HFF-Myc (cell line): ENCODE measurements at regions not wholly inside any gene's neighbourhood (a gene's known extent, or its start where the extent isn't known, plus 50 kb on each side); places are given as distances from the start of the nearest gene placed in this dataset.

Experiments
- DNase-seq: peaks from one replicate; pipeline ENCODE4 v3.0.0-alpha.2; 2011; ENCODE audit warnings: low read depth; ENCODE audit errors: extremely low read depth
- H3K4me3 ChIP-seq: replicated peaks from 2 replicates; pipeline ENCODE4 v1.5.1; 2011; ENCODE audit warnings: low read depth, mild to moderate bottlenecking, control low read depth, low read length
- CTCF ChIP-seq: IDR thresholded peaks from 2 replicates; pipeline ENCODE4 v1.5.1; 2012; ENCODE audit warnings: mild to moderate bottlenecking, low read depth, low read length, control low read depth; ENCODE audit errors: missing control alignments

- peak; percentile 81 for DNase-seq
- no peak overlapping the region for H3K4me3 ChIP-seq
- TF ChIP-seq CTCF: no peak
Observed at GRCh38 chr14:54138354-54139038, 181.9 kb upstream of the BMP4 start.

DNA sequence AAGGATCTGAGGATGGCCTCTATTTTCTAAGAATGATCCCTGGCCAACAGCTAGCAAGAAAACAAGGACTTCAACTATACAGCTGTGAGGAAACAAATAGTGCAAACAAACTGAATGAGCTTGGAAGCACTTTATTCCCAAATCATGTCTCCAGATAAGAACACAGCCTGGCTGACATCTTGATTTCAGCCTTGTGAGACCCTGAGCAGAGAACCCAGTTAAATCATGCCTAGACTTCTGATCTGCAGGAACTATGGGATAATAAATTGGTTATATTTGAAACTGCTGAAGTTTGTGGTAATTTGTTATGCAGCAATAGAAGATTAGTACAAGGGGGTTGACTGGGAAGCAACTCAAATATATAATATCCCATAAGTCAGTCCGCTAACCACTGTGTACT, 183.9 kb upstream of the BMP4 start:
- H3K4me3 ChIP-seq: no peak overlapping the region
- no peak for DNase-seq
- no peak for TF ChIP-seq CTCF

DNA sequence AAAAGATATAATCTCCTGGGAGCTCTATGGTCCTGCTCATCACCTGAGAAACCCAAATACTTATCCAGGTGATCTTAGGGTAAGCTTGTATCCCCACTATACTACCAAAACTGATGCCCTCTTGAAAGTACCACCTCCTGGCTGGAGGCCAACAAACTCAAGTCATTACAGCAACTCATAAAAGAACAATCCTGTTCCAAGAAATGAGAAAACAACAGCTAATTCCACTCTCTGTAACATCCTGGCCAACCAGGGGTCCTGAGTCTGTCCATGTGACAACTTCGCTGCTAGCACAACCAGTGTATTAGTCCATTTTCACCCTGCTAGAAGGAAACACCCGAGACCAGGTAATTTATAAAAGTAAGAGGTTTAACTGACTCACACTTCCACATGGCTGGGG, 190.0 kb upstream of the BMP4 start:
- no peak for TF ChIP-seq CTCF
- no peak for DNase-seq
- H3K4me3 ChIP-seq: no peak overlapping the region

- no peak for TF ChIP-seq CTCF
- DNase-seq: no peak
- no peak overlapping the region for H3K4me3 ChIP-seq
Observed at GRCh38 chr14:54147282-54147681, 190.7 kb upstream of the BMP4 start.

GRCh38 chr14:54147758-54148157, 191.1 kb upstream of the BMP4 start:
- no peak overlapping the region for H3K4me3 ChIP-seq
- DNase-seq: no peak
- no peak for TF ChIP-seq CTCF

DNA sequence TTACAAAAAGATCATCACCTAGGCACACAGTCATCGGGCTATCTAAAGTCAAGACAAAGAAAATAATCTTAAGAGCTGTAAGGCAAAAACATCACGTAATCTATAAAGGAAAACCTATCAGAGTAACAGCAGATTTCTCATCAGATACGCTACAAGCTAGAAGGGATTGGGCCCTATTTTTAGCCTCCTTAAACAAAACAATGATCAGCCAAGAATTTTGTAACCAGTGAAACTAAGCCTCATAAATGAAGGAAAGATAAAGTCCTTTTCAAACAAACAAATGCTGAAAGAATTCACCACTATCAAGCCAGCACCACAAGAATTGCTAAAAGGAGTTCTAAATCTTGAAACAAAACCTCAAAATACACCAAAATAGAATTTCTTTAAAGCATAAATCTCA, 191.6 kb upstream of the BMP4 start:
- no peak for DNase-seq
- no peak for TF ChIP-seq CTCF
- H3K4me3 ChIP-seq: no peak overlapping the region

- DNase-seq: no peak
- TF ChIP-seq CTCF: no peak
- no peak overlapping the region for H3K4me3 ChIP-seq
Observed at GRCh38 chr14:54152351-54152750, 195.7 kb upstream of the BMP4 start.
